GM23338 (cell line): ENCODE measurements at regions not wholly inside any gene's neighbourhood (a gene's known extent, or its start where the extent isn't known, plus 50 kb on each side); places are given as distances from the start of the nearest gene placed in this dataset.

Experiments used
- ATAC-seq: fragments of 200-7000 bp; cut with Tn5 transposase; 3 replicates; pipeline ENCODE4 v1.9.1; 2020
- DNase-seq: peaks from one replicate; pipeline ENCODE4 v3.0.0-alpha.2; 2015; ENCODE audit warnings: low spot score
- H2AFZ ChIP-seq: fragments of 200-600 bp; sonication (generic); 2 replicates; pipeline ENCODE4 v1.8.0; 2016; ENCODE audit warnings: antibody characterized with exemption, mild to moderate bottlenecking, moderate library complexity
- H3F3A ChIP-seq: fragments of 200-600 bp; sonication (generic); replicated peaks from 2 replicates; pipeline ENCODE4 v1.8.0; 2017; ENCODE audit warnings: antibody characterized with exemption, mixed run types, low read depth
- H3K27ac ChIP-seq: fragments of 200-600 bp; sonication (generic); 2 replicates; pipeline ENCODE4 v1.6.1; 2016; ENCODE audit warnings: low read depth
- H3K27me3 ChIP-seq: fragments of 200-600 bp; sonication (generic); 2 replicates; pipeline ENCODE4 v1.8.0; 2016; ENCODE audit warnings: mild to moderate bottlenecking, mixed run types, moderate library complexity; ENCODE audit not compliant: insufficient read depth
- H3K36me3 ChIP-seq: fragments of 200-600 bp; sonication (generic); 2 replicates; pipeline ENCODE4 v1.8.0; 2016; ENCODE audit warnings: mild to moderate bottlenecking; ENCODE audit not compliant: insufficient read depth
- H3K4me1 ChIP-seq: fragments of 200-600 bp; sonication (generic); 2 replicates; pipeline ENCODE4 v1.8.0; 2016; ENCODE audit warnings: mild to moderate bottlenecking, moderate library complexity; ENCODE audit not compliant: insufficient read depth
- H3K4me2 ChIP-seq: fragments of 200-600 bp; sonication (generic); 2 replicates; pipeline ENCODE4 v1.7.1; 2017; ENCODE audit warnings: mixed run types
- H3K4me3 ChIP-seq: fragments of 200-600 bp; sonication (generic); 2 replicates; pipeline ENCODE4 v1.6.1; 2016; ENCODE audit warnings: mixed run types
- H3K79me2 ChIP-seq: fragments of 200-600 bp; sonication (generic); replicated peaks from 2 replicates; pipeline ENCODE4 v1.8.0; 2017; ENCODE audit warnings: mild to moderate bottlenecking; ENCODE audit not compliant: insufficient read depth
- H3K9me2 ChIP-seq: fragments of 200-600 bp; sonication (generic); 2 replicates; pipeline ENCODE4 v1.8.0; 2017; ENCODE audit not compliant: insufficient read depth
- H4K20me1 ChIP-seq: fragments of 200-600 bp; sonication (generic); replicated peaks from 2 replicates; pipeline ENCODE4 v1.8.0; 2017; ENCODE audit warnings: mild to moderate bottlenecking; ENCODE audit not compliant: insufficient read depth
- H3K27ac Mint-ChIP-seq: 2 replicates; pipeline ENCODE4 v1.8.0; 2020; ENCODE audit warnings: inconsistent platforms, mild to moderate bottlenecking, moderate library complexity, mixed read lengths
- H3K27me3 Mint-ChIP-seq: 3 replicates; pipeline ENCODE4 v1.8.0; 2022; ENCODE audit warnings: low read depth, mild to moderate bottlenecking, moderate library complexity, mixed read lengths, inconsistent platforms; ENCODE audit not compliant: insufficient read depth, poor library complexity
- H3K36me3 Mint-ChIP-seq: 3 replicates; pipeline ENCODE4 v1.8.0; 2021; ENCODE audit warnings: low read depth, mild to moderate bottlenecking, inconsistent platforms, moderate library complexity, mixed read lengths
- H3K4me1 Mint-ChIP-seq: 3 replicates; pipeline ENCODE4 v1.8.0; 2020; ENCODE audit warnings: mild to moderate bottlenecking, inconsistent platforms, mixed read lengths
- H3K4me3 Mint-ChIP-seq: 3 replicates; pipeline ENCODE4 v1.8.0; 2021; ENCODE audit warnings: moderate library complexity, mild to moderate bottlenecking, inconsistent platforms, mixed read lengths
- H3K9me3 Mint-ChIP-seq: 3 replicates; pipeline ENCODE4 v1.8.0; 2020; ENCODE audit warnings: moderate library complexity, mild to moderate bottlenecking, inconsistent platforms, mixed read lengths
- CREB1 ChIP-seq: fragments of 250-450 bp; sonication (Bioruptor Pico); IDR thresholded peaks from 2 replicates; pipeline ENCODE4 v1.5.0; 2020; ENCODE audit warnings: low read depth, mild to moderate bottlenecking, moderate library complexity
- EZH2 ChIP-seq: fragments of 200-600 bp; sonication (generic); IDR thresholded peaks from one replicate; pipeline ENCODE4 v1.8.0; 2017; ENCODE audit warnings: antibody characterized with exemption, mild to moderate bottlenecking, low read depth; ENCODE audit not compliant: unreplicated experiment
- EZH2phosphoT487 ChIP-seq: fragments of 200-600 bp; sonication (generic); IDR thresholded peaks from one replicate; pipeline ENCODE4 v1.8.1; 2018; ENCODE audit warnings: antibody characterized with exemption; ENCODE audit not compliant: unreplicated experiment
- JUNB ChIP-seq: IDR thresholded peaks from one replicate; pipeline ENCODE4 v1.6.1; 2016; ENCODE audit warnings: antibody characterized with exemption; ENCODE audit not compliant: unreplicated experiment
- NANOG ChIP-seq: IDR thresholded peaks from 2 replicates; pipeline ENCODE4 v1.6.1; 2016; ENCODE audit warnings: antibody characterized with exemption, borderline replicate concordance
- POLR2AphosphoS5 ChIP-seq: IDR thresholded peaks from 2 replicates; pipeline ENCODE4 v1.6.1; 2016; ENCODE audit warnings: antibody characterized with exemption, low read depth
- STAT1 ChIP-seq: IDR thresholded peaks from one replicate; pipeline ENCODE4 v1.6.1; 2016; ENCODE audit warnings: antibody characterized with exemption; ENCODE audit not compliant: unreplicated experiment
- ZNF114 ChIP-seq: fragments of 250-450 bp; sonication (Bioruptor Pico); IDR thresholded peaks from 2 replicates; pipeline ENCODE4 v1.5.0; 2020; ENCODE audit warnings: mild to moderate bottlenecking, moderate library complexity
- ZNF331 ChIP-seq: fragments of 250-450 bp; sonication (Bioruptor Pico); IDR thresholded peaks from 2 replicates; pipeline ENCODE4 v1.5.0; 2020; ENCODE audit warnings: low read depth, mild to moderate bottlenecking, moderate library complexity
- TF ChIP-seq, protein P1 (sequence below), 2 experiments: fragments of 200-600 bp in 1 of 2; sonication (generic) in 1 of 2; conservative IDR thresholded peaks; 2 replicates each; pipeline versions ENCODE4 v1.5.1 to v1.6.1; 2016 to 2017; ENCODE audit warnings: antibody characterized with exemption in 2 of 2, low read depth in 2 of 2, mild to moderate bottlenecking in 2 of 2, moderate library complexity in 1 of 2
- TF ChIP-seq, protein P2 (sequence below): IDR thresholded peaks from one replicate; pipeline ENCODE4 v1.6.1; 2018; ENCODE audit warnings: antibody characterized with exemption; ENCODE audit not compliant: unreplicated experiment
- TF ChIP-seq, protein P3 (sequence below): IDR thresholded peaks from 2 replicates; pipeline ENCODE4 v1.6.1; 2016; ENCODE audit warnings: antibody characterized with exemption
- TF ChIP-seq, protein P4 (sequence below): fragments of 250-450 bp; sonication (Bioruptor Pico); IDR thresholded peaks from 2 replicates; pipeline ENCODE4 v1.5.0; 2020; ENCODE audit warnings: mild to moderate bottlenecking, moderate library complexity

DNA sequence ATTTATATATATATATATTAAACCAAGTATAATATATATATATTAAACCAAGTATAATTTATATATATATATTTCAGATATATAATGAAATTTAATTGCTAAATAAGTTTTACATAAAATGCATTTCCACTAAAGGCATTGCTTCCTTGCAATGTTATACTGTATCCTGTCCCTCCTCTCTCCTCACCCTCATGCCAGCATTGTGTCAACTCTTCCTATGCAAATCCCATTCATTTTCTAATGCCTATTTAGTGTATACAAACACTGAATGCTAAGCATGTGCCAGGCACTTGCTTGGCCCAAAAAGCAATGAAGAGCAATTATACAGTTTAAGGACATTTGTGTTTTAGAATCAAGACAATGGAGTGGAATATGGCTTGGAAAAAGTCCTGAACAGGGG, 71.7 kb upstream of the PRMT6 start:
- H3K4me3 ChIP-seq: no peak overlapping the region
- H3K36me3 ChIP-seq: no peaks in the 10 kb centered on the region
- H3K4me3 Mint-ChIP-seq: no peak overlapping the region
- peak overlapping the region; percentile 86; the same call in 1 of the 2 replicates for H2AFZ ChIP-seq
- H3K4me1 Mint-ChIP-seq: peaks cover 37% of the 10 kb centered on the region
- H3K9me2 ChIP-seq: no peaks in the 10 kb centered on the region
- no peaks in the 10 kb centered on the region for H3K36me3 Mint-ChIP-seq
- H3F3A ChIP-seq: no peaks in the 10 kb centered on the region
- TF ChIP-seq STAT1: no peak
- TF ChIP-seq, protein P1, sequence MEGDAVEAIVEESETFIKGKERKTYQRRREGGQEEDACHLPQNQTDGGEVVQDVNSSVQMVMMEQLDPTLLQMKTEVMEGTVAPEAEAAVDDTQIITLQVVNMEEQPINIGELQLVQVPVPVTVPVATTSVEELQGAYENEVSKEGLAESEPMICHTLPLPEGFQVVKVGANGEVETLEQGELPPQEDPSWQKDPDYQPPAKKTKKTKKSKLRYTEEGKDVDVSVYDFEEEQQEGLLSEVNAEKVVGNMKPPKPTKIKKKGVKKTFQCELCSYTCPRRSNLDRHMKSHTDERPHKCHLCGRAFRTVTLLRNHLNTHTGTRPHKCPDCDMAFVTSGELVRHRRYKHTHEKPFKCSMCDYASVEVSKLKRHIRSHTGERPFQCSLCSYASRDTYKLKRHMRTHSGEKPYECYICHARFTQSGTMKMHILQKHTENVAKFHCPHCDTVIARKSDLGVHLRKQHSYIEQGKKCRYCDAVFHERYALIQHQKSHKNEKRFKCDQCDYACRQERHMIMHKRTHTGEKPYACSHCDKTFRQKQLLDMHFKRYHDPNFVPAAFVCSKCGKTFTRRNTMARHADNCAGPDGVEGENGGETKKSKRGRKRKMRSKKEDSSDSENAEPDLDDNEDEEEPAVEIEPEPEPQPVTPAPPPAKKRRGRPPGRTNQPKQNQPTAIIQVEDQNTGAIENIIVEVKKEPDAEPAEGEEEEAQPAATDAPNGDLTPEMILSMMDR (conservative IDR thresholded peaks at IDR 0.05; ENCODE audit: low read depth in 2 of 2): no peak
- TF ChIP-seq JUNB: no peak
- TF ChIP-seq POLR2AphosphoS5: no peak
- TF ChIP-seq, protein P2, sequence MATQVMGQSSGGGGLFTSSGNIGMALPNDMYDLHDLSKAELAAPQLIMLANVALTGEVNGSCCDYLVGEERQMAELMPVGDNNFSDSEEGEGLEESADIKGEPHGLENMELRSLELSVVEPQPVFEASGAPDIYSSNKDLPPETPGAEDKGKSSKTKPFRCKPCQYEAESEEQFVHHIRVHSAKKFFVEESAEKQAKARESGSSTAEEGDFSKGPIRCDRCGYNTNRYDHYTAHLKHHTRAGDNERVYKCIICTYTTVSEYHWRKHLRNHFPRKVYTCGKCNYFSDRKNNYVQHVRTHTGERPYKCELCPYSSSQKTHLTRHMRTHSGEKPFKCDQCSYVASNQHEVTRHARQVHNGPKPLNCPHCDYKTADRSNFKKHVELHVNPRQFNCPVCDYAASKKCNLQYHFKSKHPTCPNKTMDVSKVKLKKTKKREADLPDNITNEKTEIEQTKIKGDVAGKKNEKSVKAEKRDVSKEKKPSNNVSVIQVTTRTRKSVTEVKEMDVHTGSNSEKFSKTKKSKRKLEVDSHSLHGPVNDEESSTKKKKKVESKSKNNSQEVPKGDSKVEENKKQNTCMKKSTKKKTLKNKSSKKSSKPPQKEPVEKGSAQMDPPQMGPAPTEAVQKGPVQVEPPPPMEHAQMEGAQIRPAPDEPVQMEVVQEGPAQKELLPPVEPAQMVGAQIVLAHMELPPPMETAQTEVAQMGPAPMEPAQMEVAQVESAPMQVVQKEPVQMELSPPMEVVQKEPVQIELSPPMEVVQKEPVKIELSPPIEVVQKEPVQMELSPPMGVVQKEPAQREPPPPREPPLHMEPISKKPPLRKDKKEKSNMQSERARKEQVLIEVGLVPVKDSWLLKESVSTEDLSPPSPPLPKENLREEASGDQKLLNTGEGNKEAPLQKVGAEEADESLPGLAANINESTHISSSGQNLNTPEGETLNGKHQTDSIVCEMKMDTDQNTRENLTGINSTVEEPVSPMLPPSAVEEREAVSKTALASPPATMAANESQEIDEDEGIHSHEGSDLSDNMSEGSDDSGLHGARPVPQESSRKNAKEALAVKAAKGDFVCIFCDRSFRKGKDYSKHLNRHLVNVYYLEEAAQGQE: no peak
- no peak for TF ChIP-seq EZH2
- no peak for TF ChIP-seq NANOG
- TF ChIP-seq, protein P3, sequence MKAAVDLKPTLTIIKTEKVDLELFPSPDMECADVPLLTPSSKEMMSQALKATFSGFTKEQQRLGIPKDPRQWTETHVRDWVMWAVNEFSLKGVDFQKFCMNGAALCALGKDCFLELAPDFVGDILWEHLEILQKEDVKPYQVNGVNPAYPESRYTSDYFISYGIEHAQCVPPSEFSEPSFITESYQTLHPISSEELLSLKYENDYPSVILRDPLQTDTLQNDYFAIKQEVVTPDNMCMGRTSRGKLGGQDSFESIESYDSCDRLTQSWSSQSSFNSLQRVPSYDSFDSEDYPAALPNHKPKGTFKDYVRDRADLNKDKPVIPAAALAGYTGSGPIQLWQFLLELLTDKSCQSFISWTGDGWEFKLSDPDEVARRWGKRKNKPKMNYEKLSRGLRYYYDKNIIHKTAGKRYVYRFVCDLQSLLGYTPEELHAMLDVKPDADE: no peak
- TF ChIP-seq, protein P4, sequence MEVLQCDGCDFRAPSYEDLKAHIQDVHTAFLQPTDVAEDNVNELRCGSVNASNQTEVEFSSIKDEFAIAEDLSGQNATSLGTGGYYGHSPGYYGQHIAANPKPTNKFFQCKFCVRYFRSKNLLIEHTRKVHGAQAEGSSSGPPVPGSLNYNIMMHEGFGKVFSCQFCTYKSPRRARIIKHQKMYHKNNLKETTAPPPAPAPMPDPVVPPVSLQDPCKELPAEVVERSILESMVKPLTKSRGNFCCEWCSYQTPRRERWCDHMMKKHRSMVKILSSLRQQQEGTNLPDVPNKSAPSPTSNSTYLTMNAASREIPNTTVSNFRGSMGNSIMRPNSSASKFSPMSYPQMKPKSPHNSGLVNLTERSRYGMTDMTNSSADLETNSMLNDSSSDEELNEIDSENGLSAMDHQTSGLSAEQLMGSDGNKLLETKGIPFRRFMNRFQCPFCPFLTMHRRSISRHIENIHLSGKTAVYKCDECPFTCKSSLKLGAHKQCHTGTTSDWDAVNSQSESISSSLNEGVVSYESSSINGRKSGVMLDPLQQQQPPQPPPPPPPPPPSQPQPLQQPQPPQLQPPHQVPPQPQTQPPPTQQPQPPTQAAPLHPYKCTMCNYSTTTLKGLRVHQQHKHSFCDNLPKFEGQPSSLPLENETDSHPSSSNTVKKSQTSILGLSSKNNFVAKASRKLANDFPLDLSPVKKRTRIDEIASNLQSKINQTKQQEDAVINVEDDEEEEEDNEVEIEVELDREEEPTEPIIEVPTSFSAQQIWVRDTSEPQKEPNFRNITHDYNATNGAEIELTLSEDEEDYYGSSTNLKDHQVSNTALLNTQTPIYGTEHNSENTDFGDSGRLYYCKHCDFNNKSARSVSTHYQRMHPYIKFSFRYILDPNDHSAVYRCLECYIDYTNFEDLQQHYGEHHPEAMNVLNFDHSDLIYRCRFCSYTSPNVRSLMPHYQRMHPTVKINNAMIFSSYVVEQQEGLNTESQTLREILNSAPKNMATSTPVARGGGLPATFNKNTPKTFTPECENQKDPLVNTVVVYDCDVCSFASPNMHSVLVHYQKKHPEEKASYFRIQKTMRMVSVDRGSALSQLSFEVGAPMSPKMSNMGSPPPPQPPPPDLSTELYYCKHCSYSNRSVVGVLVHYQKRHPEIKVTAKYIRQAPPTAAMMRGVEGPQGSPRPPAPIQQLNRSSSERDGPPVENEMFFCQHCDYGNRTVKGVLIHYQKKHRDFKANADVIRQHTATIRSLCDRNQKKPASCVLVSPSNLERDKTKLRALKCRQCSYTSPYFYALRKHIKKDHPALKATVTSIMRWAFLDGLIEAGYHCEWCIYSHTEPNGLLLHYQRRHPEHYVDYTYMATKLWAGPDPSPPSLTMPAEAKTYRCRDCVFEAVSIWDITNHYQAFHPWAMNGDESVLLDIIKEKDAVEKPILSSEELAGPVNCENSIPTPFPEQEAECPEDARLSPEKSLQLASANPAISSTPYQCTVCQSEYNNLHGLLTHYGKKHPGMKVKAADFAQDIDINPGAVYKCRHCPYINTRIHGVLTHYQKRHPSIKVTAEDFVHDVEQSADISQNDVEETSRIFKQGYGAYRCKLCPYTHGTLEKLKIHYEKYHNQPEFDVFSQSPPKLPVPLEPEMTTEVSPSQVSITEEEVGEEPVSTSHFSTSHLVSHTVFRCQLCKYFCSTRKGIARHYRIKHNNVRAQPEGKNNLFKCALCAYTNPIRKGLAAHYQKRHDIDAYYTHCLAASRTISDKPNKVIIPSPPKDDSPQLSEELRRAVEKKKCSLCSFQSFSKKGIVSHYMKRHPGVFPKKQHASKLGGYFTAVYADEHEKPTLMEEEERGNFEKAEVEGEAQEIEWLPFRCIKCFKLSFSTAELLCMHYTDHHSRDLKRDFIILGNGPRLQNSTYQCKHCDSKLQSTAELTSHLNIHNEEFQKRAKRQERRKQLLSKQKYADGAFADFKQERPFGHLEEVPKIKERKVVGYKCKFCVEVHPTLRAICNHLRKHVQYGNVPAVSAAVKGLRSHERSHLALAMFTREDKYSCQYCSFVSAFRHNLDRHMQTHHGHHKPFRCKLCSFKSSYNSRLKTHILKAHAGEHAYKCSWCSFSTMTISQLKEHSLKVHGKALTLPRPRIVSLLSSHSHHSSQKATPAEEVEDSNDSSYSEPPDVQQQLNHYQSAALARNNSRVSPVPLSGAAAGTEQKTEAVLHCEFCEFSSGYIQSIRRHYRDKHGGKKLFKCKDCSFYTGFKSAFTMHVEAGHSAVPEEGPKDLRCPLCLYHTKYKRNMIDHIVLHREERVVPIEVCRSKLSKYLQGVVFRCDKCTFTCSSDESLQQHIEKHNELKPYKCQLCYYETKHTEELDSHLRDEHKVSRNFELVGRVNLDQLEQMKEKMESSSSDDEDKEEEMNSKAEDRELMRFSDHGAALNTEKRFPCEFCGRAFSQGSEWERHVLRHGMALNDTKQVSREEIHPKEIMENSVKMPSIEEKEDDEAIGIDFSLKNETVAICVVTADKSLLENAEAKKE (CRISPR knock-in tag): no peak
- no peak for TF ChIP-seq ZNF114 (CRISPR knock-in tag)
- no peak for TF ChIP-seq EZH2phosphoT487
- no peak for TF ChIP-seq ZNF331 (CRISPR knock-in tag)
- no peak for TF ChIP-seq CREB1 (CRISPR knock-in tag)
- no peaks in the 10 kb centered on the region for H4K20me1 ChIP-seq
- DNase-seq (no peak), ATAC-seq (peak; percentile 61)
- H3K27ac Mint-ChIP-seq: no peak overlapping the region
- H3K9me3 Mint-ChIP-seq: no peaks in the 10 kb centered on the region
- H3K4me2 ChIP-seq: peak overlapping the region; percentile 69
- no peaks in the 10 kb centered on the region for H3K27me3 ChIP-seq
- peaks cover 2% of the 10 kb centered on the region for H3K27me3 Mint-ChIP-seq
- H3K27ac ChIP-seq: no peak overlapping the region
- H3K79me2 ChIP-seq: no peaks in the 10 kb centered on the region
- peaks cover 20% of the 10 kb centered on the region for H3K4me1 ChIP-seq
